ENCODE measurements at regions not wholly inside any gene's neighbourhood (a gene's known extent, or its start where the extent isn't known, plus 50 kb on each side); places are given as distances from the start of the nearest gene placed in this dataset.

- TF ChIP-seq CTCF (IDR thresholded peaks at IDR 0.05) (no peak), POLR2A (IDR thresholded peaks at IDR 0.05) (no peak)
Measured at GRCh38 chr3:69490971-69491370, 105.1 kb upstream of the FRMD4B start.

Data from testis (tissue), 2 donors.